ENCODE measurements at regions not wholly inside any gene's neighbourhood (a gene's known extent, or its start where the extent isn't known, plus 50 kb on each side); places are given as distances from the start of the nearest gene placed in this dataset.
"Not testable (repeated sequence)": the region's sequence is repeated elsewhere in the genome, so short reads cannot be mapped to it uniquely, and the experiment has no call there.

DNA sequence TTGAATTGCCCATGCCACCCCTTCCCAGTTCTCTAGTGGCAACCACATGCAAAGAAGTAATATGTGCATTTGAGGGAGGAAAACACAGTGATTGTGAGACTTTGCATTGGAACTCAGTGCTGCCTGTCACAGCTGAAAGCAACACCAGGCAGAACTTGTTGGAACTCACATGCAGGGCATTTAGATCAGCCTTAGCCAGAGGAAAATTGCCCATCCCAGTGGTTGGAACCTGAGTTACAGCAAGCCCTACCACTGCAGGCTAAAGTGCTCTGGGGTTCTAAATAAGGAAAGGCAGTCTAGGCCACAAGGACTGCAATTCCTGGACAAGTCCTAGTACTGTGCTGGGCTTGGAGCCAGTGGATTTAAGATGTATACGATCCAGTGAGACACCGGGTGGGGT lies 245.3 kb upstream of the UFL1 start:
- DNase-seq = no peak

DNA sequence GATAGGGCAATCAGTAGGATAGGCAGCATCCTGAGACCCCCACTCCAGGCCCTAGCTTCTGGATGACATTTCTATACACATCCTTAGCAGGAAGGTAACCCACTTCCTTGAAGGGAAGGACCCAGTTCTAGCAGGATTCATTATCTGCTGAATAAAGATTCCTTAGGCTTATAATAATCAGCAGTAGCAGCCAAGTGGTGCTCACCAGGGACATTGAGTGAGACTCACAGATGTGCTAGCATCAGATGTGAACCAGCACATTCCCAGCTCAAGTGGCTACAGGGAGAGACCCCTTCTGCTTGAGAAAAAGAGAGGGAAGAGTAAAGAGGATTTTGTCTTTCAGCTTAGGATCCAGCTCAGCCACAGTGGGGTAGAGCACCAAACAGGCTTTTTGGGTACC lies 244.8 kb upstream of the UFL1 start:
- no peak for DNase-seq

DNA sequence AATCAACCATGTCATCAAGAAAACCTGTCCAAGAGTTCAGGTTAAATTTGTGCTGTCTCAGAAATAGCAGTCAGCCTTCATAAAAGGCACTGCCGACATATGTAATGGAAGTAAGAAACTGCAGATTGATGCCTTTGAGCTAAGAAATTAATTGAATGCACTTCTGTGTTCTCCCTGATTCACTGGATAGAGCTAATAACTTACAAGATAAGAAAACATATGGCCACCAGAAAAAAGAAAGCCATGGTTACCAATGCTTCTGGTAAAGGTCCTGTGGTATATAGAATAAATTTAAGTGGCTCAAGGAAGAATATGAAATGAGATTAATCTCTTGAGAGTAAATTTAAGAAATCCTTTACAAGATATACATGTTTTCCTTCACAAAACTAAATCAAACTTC lies 242.5 kb upstream of the UFL1 start:
- no peak for DNase-seq

DNA sequence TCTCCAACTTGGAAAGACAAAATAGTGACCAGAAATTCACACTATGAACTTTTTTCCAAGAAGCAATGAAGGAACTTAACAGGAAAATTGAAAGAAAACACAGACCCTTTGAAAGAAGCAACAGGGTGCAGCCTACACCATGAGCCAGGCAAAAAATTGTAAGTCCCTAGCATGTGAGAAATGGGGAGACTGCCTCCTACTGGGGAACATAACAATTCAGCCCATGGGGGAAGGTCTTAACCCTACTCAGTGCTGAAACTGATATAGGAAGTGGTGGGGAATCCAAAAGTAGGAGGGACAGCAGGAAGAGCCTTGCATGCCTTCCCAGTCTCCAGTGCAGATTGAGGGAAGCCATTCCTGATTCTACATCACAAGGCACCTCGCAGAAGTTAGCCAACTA lies 235.1 kb upstream of the UFL1 start:
- no peak for DNase-seq

DNA sequence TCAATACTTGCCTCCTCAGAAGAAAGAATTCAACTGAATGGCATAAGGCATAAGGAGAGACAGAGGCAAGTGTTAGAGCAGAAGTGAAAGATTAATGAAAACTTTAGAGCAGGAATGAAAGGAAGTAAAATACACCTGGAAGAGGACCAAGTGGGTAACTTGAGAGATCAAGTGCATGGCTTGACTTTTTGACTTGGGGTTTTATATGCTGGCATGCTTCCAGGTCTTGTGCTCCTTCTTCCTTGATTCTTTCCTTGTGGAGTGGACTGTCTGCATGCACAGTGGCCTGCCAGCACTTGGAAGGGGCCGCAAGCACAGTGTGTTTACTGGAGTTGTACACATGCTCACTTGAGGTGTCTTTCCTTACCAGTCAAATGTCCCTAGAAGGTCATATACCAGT lies 222.1 kb upstream of the UFL1 start:
- no peak for DNase-seq

DNA sequence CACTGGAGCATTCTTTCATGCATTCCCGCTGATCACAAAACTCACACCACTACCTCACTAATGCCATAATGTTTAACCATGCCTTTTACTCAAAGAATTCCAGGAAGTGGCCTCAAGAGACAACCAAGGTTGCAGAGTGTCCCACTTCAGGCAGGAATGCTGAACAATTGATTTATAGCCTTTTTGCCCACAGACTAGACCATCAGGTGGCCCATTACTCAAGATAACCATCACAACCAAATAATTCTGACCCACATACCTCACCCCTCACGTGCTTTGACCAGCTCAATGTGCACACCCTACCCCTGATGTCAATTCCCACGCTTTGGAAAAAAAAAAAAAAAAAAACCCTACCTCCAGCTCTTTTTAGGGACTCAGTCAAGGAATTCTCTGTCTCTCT lies 220.6 kb upstream of the UFL1 start:
- no peak for DNase-seq

DNA sequence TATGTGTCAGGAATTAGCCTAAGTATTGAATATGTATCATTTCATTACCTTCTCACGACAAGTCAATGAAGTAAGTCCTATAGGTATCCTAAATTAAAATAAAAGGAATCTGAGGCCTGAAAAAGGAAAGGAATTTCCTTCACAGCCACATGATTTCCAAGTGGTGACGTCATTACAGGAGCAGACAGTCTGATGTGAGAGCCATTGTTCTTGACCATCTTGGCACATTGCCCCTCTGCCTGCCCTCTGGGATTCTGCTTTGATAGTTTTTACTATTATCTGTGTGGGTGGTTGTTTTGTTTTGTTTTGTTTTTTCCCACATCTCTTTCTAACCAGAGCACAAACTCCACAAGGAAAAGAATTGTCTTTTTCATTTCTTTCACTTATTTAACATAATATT lies 219.8 kb upstream of the UFL1 start:
- no peak for DNase-seq

DNA sequence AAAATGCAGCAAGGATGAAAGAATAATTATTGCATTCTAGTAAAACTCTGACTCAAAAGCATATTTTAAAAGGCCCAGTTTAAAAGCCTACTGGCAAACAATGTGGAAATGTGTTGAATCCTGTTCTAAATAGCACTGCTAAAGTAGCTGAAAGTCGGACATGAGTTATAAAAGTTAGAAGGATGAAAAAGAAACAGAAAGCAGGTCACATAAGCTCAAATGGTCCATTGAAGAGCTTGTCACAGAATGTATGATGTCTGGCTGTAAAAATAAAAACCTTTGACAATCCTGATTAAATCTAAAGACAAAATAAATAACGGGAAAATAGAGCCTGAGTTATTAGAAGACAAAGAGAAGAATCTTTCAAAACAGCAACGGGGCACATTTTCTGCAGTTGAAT lies 218.6 kb upstream of the UFL1 start:
- no peak for DNase-seq

DNA sequence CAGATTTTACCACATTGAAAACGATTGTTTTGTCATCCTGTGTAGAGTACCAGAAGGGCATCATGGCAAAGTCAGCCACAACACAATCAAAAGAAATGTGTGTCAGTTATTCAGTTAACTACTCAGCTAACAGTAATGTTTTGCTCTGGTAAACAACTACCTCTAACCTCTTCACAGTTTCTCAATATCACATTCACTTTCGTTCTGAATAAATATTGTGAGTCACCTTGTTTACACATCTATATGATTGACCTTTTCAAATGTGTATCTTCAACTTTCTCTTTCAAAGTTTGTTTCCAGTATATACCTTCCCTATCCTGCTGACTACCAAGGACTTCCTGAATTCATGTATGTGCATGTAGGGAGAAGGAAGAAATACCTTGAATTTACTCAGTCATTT lies 216.6 kb upstream of the UFL1 start:
- no peak for DNase-seq

DNA sequence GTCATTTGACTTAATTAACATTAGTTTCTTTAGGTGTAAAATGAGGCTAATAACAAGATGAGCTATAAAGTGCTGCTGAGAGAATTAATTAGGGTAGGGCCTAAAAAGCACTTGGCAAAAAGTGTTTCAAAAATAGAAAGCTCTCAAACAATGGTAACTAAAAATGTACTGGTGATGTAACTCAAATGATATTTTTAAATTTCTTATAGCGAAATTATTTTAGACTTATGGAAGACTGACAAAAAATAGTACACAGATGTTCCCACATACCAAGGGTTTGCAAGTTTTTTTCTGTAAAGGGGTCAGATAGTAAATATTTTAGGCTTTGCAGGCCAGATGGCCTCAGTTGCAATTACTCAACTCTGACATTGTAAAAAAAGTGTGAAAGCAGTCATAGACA lies 190.7 kb upstream of the UFL1 start:
- DNase-seq = no peak

DNA sequence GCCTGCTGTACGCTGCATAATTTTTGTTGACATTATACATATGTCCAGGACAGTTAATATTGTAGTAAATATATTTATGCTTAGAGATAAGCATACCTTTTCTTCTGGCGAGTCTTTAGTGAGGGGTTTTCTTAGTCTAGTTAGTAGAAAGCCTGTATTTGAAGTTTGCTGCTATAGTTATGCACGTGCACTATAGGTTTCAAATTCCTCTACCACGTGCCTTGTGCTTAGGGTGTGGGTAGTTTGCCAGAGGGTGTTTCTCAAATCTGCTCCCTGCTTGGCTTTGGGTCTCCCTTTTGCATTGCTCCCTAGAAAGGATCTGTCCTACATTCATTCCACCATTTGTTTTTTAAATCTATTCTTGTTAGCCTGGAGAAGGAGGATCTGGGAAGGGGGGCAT lies 181.4 kb upstream of the UFL1 start:
- no peak for DNase-seq

DNA sequence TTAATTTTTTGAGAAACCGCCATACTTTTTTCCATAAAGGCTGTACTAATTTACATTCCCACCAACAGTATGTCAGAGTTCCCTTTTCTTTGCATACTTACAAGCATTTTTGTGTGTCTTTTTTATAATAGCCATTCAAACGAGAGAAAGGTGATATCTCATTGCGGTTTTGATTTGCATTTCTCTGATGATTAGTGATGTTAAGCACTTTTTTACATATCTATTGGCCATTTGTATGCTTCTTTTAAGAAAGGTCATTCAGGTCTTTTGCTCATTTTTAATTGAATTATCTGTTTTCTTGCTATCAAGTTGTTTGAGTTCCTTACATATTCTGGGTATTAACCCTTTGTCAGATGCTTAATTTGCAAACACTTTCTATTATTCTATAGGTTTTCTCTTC lies 176.1 kb upstream of the UFL1 start:
- no peak for DNase-seq

DNA sequence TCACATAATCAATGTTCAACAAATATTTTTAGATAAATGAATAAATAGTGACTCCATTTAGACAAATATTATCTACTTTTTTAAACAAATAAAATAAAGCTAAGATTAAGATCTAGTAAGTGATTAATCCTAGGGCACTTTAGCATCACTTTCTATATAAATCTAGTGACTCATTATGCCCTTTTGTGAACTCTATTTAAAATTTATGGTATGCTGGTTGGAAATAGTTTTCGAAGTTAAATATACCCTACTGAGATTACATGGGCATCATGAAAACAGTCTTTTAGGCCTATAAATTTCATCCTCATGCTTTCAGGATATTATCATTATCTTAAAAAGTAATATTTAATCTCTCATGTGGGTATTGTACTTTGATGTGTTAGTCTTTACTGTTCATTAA lies 140.4 kb upstream of the UFL1 start:
- no peak for DNase-seq

DNA sequence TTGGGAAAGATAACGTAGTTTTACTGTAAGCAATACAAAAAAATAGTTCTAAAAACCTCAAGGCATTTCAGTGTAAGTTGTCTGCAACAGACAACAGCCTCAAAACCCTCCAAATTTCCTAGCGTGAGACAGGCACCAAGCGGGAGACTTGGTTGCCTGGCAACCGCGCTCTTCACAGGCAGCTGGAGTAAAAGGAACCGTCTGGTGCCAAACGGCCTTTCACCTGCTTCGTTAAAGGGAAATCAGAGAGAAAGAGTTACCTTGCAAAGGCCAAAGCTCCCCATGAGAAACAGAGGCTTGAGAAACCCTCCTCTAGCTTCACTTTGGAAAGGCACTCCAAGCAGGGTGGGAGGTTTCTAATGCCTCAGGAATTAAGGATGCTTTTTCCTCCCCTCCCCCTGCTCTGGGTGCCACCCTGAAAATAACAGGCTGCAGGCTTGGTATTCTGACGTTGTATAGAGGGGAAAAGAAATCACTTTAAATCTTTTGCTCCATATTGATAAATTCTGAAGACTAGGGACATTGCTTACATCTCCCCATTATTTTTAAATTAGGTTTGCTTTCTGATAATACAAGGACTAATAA lies 129.7 kb upstream of the UFL1 start:
- no peak for DNase-seq

DNA sequence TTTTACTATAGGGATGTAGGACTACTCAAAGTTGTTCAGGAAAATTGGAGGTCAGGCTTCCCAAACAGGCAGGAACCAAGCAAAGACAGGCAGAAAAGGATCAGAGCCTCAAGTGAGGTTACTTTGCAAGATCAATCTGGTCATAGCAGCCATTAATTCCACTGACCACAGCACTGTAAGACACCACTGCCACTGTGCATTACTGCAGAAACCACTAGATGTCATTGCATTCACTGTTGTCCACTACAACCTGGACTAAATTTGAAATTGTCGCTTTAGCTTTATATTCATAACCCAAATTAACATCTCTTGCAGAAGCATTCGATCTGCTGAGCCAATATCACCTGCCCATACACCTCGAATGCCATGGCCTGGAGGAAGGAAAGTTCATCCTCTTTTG lies 126.9 kb upstream of the UFL1 start:
- DNase-seq = no peak

DNA sequence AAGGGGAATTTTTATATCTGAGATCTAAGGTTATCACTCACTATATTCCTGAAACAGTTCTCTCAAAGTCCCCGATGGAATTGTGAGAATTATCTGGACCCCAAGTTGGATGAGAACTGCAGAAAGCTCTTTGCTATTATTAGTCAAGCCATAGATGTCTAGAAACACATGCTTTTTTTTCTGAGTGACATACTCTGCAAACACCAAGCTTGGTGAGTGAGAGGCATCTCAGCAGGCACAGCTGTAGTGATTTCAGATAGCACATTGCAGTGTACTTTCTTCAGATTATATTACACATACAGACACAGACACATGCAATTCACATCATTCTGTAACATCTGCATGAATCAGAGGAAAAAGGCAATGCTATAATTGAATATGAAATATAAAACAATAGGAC lies 111.1 kb upstream of the UFL1 start:
- DNase-seq = no peak

DNA sequence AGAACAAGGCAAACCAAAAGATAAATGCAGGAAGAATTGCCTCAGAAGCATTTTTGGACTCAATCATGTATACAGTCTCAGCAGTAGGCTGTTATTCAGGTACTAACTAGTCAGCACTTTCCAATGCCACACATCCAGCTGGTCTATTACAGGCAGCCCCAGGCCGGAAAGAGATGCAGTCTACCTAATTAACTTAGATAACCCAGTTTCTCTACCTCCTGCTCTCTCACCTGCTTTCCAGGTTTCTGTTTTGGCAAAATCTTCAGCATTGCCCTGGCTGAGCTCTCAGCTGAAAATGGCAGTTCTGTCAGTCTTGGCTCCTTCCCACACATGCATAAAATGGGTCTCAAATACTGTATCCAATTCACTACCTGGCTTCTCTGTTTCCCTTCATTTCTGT lies 101.3 kb upstream of the UFL1 start:
- DNase-seq = no peak

DNA sequence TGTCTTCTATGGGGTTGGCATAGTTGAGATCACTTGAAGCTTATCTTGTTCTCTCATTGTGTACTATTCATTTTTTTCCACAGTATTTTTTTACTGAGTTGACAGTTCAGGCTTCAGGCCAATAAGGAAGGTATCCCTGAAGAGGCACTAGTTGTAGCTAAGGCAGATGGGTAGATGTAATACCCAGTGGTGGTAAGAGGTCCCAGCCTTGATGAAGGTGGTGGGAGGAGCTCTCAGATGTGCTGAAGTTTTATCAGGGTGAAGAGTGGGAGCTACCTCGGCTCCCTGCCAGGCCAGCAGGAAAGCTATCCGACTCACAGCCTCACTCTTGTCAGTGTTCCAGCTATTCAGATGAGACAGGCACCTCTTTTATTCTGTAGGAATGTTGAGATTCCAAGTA lies 87.7 kb upstream of the UFL1 start:
- DNase-seq = no peak

DNA sequence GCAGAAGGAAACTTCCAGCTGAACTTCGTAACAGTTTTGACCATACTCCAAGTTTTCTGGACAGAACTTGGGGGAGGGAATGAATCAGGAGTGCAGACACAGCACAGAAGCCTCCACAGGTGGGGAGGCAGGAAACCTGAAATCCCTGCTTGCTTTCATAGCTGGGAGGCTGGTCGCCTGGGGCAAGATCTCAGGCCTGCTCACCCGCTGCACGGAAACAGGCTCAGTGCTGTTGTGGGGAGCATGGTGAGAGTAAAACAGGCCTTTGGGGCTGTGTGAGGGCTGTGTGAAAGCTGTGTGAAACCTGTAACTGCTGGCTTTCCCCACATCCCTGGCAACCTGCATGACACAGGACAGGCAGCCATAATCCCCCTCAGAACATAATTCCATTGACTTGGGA lies 85.2 kb upstream of the UFL1 start:
- DNase-seq = no peak

DNA sequence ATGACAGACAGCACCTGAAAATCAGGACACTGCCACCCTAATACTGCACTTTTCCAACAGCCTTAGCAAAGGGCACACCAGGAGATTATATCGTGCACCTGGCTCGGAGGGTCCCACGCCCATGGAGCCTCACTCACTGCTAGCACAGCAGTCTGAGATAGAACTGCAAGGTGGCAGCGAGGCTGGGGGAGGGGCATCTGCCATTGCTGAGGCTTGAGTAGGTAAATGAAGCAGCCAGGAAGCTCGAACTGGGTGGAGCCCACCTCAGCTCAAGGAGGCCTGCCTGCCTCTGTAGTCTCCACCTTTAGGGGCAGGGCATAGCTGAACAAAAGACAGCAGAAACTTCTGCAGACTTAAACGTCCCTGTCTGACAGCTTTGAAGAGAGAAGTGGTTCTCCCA lies 84.4 kb upstream of the UFL1 start:
- DNase-seq = not testable (repeated sequence)

DNA sequence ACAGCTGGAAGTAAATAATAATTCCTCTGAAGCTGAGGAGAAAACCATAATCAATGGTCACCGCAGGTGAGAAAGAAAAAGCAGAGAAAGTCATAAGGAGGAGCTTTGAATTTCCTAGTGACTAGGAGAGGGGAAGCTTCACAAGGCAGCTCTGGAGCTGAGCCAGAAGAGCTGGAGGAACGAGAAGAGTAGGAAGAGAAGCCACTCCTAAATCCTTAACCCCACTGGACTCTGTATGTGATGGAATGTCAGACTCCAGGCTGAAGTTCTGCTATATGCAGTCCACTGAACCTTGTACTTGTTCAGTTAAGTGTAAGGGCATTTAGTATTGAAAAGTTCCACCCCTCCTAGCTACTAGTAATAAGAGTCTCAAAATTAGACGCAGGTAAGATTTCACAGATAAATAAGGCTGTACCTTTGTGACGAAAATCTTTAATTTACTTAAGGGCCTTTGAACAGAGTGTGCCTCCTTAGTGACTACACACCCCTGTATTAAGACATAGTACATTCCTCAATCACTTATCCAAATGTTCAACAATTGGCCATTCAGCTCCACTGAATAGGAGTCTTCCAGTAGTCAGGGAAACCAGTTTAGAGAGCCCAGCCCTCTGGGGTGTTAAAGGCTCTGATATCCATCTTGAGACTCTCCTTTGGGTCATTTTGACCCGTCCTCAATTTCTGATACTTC lies 71.4 kb upstream of the UFL1 start:
- no peak for DNase-seq

DNA sequence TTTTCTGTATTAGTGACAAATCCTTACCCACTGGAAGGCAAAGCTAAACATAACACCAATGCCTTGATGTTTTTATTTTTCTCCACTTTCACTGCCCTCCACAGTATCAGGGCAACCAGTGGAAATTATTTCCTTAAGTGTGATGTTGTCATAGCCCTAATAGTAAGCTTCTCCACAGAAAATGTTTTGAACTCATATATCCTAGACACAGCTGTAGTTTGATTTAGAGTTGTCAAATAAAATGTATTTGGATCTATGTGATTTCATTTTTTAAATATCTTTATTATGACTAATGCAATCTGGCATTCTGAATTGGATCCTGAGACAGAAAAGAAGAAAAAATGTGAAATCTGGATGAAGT lies 70.9 kb upstream of the UFL1 start:
- DNase-seq = no peak

DNA sequence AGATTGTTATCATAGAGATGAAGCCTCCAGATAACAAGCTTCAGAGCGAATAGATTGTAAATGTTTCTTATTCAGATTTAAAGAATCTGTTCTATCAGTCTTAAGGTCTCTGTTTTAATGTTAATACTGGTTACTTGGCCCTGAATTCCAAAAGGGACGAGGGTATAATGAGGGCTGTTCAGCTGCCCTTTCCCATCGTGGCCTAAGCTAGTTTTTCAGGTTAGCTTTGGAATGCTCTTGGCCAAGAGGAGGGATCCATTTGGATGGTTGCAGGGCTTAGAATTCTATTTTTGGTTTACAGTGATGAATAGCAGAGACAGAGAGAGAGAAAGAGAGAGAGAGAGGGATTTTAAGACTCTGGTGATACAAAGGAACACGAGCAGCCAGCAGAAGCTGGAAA lies 62.8 kb upstream of the UFL1 start:
- no peak for DNase-seq

DNA sequence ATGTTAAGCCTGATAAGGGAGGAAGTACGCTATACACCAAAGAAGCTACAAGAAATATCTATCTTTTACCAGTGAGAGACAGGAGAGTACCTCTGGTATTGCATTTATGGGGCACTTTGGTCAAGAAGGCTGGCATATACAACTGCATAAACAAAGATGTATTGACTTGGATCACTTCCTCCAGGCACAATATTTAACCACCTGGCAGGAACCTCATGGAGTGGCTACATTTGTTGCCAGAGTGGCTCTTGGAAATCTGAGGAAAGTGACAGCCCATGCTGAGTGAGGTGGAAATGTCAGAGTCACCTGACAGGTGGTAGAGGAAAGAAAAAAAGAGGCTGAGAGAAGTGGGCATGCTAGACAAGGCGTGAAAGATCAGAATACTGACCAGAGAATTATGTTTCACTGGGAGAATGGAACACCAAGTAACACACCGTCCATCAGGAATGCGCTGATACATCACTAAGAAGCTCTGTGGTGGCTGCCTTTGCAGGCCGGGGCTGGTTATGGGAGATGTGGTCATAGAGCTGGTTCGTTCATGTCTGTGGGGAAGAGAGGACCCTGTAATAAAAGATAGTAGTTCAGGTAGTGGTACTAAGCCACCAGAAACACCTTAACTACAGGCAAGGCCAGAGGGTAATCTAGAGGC lies 61.4 kb upstream of the UFL1 start:
- no peak for DNase-seq

DNA sequence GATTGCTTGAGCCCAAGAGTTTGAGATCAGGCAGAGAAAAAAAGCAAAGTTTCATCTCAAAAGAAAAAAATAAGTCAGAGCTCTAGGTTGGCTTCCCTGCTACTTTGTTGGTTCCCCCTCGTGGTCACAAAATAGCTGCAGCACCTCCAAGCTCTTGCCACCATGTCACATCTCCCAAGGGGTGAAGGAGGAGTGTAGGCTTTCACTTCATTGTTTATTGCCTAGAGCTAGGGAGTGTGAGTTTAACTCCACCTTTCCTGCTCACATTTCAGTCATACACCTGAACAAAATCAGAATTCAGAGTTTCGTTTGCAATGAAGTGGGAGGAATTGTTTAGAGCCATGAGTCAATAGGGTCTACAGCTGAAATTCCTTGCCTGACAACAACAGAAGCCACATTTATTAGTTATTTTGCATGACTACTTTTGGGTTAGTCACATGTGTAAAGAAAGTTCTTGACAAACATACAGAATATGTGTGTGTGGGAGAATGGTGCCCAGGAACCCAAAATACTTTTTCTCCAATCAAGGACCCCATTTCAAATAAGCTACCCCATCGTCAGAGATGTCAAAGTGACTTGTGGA lies 56.2 kb upstream of the UFL1 start:
- DNase-seq = no peak

All from CD4-positive, alpha-beta T cell treated with Interleukin-10 for 1 hour (primary cell).